GM21381 (cell line): ENCODE measurements at regions not wholly inside any gene's neighbourhood (a gene's known extent, or its start where the extent isn't known, plus 50 kb on each side); places are given as distances from the start of the nearest gene placed in this dataset.
"Not testable (repeated sequence)": the region's sequence is repeated elsewhere in the genome, so short reads cannot be mapped to it uniquely, and the experiment has no call there.

Experiments
- ATAC-seq: cut with Tn5 transposase; IDR thresholded peaks from one replicate; pipeline ENCODE4 v1.9.1; 2021; ENCODE audit warnings: mild to moderate bottlenecking, moderate library complexity; ENCODE audit not compliant: unreplicated experiment

DNA sequence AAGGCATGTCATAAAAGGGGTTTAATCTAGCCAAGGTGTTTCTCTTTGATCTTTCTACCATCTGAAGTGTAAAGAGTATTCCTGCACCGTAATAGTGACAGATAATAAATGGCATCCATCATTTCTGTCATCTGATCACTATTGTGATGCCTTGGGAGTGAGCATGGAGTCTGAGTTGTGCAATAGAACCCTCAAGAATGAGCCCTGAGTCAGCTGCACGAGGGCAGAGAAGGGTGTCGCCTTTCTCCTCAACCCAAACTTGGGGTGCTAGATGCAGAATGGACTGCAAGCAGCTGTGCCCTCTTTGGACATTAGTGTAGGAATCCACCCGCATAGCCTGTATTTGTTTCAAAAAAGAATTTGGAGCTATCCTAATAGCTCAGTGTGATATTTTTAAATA lies 115.2 kb downstream of the ZNF37A start:
- ATAC-seq, result no peak

DNA sequence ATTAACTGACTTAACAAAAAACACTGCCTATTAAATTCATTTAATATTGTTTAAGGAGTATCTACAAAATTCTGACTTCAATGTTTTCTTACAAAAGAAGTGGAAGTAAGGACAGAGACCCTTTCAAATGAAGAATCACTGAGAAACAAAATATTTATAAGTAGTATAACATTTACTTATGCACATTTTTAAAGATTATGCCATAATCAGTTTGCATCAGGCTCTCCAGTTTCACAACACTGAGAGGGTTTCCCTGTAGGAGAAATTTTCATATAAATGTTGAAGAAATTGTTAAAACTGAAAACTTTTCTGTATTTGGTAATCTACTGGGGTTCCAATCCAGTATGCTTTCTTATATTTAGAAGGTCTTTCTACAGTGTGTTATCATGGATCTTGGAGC lies 115.6 kb downstream of the ZNF37A start:
- not testable (repeated sequence) for ATAC-seq

DNA sequence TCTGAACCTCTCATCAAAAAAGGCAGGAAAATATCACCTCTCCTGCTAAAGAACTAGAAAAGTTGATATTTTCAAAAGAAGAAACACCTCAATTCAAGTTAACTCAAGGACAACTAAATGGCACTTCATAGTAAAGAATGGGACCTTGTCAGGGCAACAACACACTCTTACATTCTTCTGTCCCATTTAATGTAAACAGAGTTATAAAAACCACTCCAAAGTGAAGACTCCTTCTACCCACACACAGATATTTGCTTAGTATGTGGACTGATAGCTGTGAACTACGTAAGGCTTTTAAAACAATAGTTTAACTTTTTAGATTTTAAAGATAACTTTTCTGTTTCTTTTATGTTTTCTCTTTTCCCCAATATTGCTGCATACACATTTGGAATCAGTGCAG lies 118.3 kb downstream of the ZNF37A start:
- no peak for ATAC-seq

DNA sequence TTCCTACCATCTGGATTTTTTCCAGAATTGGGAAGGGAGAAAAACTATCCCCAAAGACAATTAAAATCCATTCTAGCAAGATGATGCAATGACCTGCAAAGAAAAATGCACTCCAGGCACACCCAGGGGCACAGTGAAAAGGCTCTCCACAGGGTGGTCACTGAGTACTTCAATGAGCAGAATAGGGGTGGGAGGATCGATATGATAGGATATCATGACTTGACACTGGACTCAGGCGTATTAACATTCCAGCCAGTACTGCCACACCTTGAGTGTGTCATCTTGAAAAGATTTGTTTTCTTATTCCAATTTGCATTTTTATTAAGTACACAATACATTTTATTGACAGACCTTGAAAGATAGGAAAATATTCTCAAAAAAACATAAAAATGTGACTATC lies 132.2 kb downstream of the ZNF37A start:
- ATAC-seq, result no peak

DNA sequence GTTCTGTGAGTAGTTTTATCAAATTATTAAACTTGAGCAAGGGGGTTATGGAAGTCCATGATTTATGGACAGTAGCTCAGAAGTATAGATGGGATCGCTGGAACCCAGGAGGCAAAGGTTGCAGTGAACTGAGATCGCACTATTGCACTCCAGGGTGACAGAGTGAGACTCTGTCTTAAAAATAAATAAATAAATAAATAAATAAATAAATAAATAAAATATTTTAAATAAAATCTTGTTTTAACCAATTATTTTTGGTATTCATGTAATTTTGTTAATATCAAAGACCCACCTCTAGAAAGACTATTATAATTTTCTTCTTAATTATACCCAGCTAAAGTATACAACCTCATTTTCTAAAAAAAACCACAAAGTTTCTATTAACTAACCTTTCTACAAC lies 134.3 kb downstream of the ZNF37A start:
- ATAC-seq, result no peak

DNA sequence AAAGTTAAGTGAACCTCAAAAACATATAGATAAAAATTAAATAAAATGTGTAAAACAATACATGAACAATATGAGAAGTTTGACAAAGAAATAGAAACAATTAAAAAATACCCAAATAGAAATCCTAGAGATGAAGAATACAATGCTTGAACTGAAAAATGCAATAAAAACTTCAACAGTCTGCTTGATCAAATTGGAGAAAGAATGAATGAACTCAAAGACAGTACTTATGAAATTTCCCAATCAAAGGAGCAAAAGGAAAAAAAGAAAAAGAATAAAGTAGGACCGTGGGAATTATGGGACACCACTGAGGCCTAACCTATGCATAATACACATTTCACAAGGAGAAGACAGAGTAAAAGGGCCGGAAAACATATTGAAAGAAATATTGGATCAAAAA lies 144.3 kb downstream of the ZNF37A start:
- ATAC-seq, result not testable (repeated sequence)

DNA sequence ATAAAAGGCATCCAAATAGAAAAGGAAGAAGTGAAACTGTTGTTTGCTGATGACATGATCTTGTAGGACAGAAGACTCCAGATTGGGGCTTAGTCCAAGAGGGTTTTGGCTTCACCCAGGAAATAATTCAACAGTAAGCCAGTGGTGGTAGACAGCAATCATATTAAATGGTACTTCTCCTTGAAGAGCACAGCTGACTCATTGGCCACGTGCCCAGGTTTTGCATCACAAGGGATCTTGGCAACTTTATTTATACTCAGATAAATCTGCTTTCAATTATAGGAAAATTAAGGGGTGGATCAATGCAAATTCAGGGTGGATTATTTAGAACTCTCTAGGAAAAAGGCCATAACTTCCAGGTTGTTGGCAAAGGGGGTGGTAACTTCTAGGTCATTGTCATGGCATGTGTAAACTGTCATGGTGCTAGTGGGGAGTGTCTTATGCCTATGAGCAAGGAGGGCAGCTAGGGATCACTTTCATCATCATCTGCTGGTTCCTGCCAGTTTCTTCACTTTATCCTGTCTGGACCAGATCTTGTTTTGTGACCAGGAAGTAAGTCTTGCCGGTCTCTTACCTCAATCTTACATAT lies 148.0 kb downstream of the ZNF37A start:
- ATAC-seq, result not testable (repeated sequence)

DNA sequence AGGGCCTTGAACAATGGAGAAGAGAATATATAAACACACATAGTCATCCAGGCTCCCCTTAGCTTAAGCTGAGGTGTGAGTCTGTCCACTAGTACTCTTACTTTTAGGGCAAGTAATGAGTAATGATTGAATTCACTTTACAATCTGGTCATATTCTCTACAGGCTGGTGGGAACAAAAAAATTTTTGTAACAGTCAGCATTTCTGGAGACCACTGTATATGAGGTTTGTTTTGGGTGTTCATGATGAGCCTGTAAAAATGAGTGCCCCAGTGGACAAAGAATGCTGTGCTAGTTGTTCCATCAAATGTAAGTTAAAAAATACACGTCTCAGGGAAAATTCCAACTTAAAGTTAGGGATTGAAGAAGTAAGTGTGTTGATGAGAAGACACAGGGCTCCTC lies 154.0 kb downstream of the ZNF37A start:
- not testable (repeated sequence) for ATAC-seq

DNA sequence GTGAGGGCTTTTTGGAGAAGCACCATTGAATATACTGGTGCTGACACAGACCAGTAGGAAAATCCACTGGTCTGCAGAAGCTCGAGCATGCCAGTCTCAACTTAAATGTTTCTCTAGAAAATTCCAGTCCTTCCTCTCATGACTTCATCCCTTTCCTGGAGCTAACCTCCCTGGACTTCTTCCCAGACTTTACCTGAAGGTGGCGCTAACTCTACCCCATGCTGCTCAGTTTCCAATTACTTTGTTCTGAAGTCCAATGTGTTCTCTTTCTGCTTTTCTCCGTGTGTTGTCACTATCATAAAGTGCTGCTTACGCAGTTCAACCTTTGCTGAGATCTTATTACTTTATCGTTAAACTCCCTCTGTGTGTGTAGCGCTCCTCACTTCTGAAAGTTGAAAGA lies 158.4 kb downstream of the ZNF37A start:
- not testable (repeated sequence) for ATAC-seq

DNA sequence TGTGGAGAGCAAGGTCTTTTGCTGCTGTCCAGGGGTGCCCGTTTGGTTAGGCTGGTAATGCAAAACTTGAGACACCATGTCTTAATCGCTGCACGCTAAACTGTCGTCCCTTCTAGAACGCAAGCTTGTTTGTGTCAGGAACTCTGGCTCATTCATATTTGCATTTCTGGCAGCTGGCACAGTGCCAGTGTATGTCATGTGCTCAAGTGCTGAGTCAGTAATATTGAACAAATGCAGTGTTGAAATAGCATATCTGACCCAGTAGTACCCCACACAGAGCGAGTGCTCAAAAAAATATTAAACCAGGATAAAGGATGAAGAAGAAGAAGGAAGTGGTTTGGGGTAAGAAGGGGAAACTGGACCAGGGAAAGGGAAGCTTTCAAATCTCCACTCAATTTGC lies 173.4 kb downstream of the ZNF37A start:
- ATAC-seq, result not testable (repeated sequence)

DNA sequence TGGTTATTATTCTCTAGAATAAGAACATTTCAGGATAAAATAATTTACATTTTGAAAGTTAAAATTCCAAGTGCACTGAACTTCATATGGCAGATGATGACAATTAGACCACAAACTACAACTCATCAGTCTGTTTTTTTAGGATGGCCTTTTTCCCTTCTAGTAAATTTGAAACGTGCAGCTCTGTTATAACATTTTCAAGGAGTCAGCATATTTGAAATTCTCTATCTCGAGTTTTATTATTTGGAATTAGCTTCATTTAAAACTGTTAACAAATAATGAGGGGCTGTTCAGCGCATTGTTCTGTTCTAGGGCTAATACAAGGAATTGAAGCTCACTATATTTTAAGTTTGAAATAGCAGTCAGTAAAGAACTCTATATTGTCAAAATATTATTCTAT lies 176.9 kb downstream of the ZNF37A start:
- not testable (repeated sequence) for ATAC-seq

DNA sequence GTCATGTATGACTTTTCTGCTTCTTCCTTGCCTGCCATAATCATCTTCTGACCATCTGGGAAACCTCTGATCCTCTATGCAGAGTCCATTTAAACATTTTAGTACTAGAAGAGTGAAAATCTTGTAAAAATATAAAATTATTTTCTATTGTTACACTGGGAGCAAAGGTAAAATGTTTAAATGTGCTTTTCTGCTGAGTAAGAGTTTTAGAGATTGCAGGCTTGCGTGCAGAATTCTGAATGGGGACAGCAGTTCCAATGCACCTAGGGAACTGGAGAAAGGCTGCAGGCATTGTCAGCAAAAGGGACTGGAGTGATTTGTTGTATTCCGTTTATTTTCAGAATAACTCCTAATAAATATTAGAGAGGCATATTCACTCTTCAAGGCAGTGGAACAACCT lies 180.7 kb downstream of the ZNF37A start:
- not testable (repeated sequence) for ATAC-seq

DNA sequence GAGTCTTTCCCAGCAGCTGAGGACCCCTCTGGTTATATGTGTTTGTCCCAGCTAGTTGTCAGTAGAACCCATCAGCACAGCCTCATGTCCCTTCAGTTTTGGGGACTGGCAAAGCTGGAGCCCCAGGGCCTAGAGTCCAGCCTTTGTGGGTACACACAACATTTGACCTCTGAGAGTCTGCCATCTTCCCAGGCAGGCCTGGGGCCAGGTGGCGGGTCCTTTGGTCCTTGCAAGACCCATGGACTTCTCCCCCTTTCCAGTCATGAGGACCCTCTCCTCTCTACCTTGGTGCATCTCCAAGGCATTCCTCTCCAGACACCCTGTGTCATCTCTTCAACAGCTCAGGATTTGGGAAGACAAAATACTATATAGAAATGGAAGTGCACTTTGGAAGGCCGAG lies 198.4 kb downstream of the ZNF37A start:
- ATAC-seq, result not testable (repeated sequence)

DNA sequence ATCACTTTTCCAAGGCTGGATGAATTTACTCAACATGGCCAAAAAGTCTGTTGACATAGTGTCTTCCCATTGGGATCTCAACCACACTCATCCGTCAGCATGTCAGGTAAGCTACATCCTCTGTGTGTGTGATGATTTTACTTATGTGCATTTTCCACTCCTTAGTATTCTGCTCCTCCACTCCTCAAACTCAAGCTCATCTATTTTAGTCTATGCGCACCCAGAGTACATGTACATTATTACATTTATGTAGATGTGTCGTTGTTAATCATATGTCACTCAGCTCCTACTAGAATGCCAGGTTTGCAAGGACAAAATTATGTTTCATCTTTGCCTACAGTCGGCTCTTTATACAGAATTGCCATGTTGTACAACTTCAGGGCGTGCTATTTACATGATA lies 216.0 kb downstream of the ZNF37A start:
- not testable (repeated sequence) for ATAC-seq

DNA sequence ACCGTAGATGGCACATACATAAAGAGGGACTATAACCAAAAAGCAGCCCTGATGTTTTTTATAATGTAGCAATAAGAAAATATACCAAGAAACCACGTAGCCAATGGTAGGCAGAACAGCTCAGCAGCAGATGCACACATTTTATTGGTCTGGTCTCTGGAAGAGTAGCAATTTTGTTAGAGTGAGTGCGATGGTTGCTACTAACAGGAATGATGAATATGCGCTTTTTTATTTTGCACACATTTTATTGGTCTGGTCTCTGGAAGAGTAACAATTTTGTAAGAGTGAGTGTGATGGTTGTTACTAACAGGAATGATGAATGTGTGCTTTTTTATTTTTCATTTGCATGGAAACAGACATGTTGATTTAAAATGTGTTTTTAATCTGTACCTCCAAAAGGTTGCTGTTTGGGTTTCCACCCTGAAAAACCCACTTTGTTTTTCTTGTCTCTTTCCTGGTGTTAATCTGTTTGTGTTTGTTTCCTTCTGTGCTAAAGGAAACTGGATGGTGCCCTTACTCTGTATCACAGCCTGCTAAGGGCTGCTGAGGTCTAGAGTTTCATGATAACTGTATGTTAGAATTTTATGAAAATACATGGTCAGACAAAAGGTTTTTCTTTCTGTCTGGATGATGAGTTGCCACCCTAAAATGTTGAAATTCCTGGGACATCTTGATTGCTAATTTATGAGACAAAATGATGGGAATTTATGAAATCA lies 221.1 kb downstream of the ZNF37A start:
- ATAC-seq, result not testable (repeated sequence)

DNA sequence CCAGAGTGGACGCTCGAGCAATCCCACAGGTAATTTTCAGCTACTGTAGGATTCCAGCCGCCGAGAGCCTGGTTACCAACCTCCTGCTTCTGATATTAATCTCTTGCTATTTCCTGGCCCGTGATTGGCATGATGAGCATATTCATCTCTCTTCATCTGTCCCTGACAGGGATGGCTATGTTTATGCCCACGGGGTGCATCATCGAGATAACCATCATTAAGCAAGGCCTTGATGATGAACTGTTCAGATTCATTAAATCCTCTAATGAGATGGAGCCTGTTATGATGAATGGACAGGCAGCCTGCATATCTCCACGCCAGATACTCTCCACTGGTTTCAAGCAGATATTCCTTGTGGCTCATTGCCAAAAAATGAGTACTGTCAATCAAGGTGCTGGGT lies 227.3 kb downstream of the ZNF37A start:
- not testable (repeated sequence) for ATAC-seq

DNA sequence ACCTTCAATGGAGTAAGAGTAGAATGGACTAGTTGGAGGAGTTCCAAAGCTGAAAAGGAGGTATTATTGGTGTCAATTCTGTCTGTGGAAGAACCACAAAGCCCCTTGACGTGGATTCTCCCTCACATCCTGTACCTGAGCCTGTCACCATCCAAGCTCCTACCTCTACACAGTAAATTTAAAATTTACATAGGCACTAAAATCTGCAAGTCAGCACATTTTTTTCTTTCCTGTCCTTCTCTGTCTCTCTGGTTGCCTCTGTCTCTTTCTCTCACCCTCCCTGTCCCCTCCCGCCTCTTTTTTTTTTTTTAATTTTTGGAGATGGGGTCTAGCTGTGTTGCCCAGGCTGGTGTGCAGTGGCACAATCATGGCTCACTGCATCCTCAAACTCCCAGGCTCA lies 236.2 kb downstream of the ZNF37A start:
- ATAC-seq, result not testable (repeated sequence)

DNA sequence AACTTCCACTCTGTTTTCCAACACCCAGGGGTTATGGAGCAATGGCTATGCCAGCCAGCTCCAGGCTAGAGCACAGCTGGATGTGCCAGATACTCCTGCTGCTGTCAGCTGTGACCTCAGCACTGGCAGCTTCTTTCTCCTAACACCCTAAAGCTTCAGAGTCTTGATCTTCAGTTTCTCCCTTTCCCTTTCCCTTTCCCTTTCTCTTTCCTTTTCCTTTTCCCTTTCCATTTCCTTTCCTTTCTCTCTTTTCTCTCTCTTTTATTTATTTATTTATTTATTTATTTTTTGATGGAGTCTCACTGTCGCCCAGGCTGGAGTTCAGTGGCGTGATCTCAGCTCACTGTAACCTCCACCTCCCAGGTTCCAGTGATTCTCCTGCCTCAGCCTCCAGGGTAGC lies 237.0 kb downstream of the ZNF37A start:
- ATAC-seq, result not testable (repeated sequence)

DNA sequence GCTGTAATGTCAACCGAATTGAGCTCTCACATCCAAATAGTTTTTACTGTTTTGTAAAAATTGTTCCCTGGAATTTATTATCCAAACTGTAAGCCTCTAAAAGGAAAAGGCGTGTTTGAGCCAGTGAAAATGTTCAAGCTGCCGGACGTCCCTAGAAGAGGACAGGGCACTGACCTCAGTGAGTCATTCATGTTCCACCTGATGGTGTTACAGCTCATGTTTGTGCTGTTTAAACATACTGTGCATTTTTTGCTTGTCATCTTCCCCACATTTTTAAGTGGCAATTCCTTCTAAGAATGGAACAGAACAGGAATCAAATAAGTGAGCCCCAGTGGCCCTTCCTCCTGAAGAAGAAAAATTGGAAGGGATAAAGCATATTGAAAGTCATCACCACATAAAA lies 239.6 kb downstream of the ZNF37A start:
- ATAC-seq, result not testable (repeated sequence)

DNA sequence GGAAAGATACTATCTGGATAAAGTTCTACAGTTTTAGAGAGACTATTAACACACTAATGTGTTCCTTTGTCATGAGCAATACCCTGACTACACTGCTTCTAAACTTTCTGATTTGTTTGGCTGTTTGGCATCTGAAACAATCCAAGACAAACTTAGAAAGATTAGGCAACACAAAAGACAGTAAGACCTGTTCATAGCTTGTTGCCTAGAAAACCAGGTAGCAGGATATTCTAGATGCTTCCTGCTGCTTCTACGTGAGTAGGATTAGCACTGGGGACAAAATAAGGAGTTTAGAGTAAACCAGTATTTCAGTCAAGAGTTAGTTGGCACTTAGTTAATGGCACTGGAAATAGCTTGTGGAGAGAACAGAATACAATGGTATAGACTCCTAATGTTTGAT lies 256.5 kb downstream of the ZNF37A start:
- ATAC-seq, result not testable (repeated sequence)

DNA sequence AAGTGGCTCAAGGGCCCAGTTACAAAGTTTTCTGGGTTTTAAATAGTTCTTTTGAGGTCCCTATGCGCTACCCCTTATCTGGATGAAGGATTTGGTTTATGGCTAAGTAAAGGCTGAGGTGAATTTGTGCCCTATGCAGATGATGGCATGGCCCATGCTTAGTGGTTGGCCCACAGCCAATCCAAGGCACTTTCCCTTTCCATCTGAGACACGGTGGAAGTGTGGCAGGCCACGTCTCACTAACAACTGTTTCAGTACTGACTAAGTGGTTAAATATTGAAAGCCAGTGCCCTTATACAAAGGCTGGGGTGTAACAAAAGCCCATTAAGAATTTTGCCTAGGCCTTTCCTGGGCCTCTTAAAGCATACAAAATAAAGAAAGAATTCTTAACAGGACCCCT lies 260.3 kb downstream of the ZNF37A start:
- not testable (repeated sequence) for ATAC-seq

DNA sequence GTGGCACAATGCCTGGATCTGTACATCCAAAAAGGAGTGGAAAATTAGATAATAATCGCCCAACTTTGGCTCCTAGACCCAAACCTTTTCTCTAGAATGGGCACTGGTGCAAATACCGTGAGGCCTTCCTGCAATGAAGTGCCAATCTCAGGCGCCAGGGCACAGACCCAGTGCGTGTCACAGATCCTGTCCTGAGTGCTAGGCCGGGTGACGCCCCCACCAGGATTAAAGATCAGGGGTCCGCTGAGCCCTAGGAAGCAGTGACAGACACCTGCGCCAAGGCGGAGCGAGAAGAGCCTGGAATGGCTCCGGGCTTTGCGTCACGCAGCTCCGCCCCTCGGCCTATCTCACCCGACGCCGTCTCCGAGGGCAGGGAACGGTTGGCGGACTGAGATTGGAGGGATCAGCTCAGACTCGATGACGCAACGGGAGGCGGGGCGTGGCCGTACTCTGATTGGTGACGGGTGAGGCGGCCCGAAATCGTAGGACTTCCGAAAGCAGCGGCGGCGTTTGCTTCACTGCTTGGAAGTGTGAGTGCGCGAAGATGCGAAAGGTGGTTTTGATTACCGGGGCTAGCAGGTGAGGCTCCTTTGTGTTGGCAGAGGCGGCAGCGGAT lies 261.9 kb downstream of the ZNF37A start:
- ATAC-seq, result peak; percentile 99
